SU-DHL-6 (cell line): ENCODE measurements at regions not wholly inside any gene's neighbourhood (a gene's known extent, or its start where the extent isn't known, plus 50 kb on each side); places are given as distances from the start of the nearest gene placed in this dataset.

Source experiments
- H2AFZ ChIP-seq: fragments of 200-600 bp; sonication (generic); 2 replicates; pipeline ENCODE4 v1.6.1; 2014; ENCODE audit warnings: low read depth, mild to moderate bottlenecking, moderate library complexity, mixed read lengths, antibody characterized with exemption, low read length; ENCODE audit not compliant: severe bottlenecking
- H3F3A ChIP-seq: fragments of 200-600 bp; shearing (Covaris generic); 2 replicates; pipeline ENCODE4 v1.6.0; 2016; ENCODE audit warnings: antibody characterized with exemption, mild to moderate bottlenecking; ENCODE audit not compliant: insufficient read depth
- H3K27ac ChIP-seq: fragments of 200-600 bp; sonication (generic); 2 replicates; pipeline ENCODE4 v1.5.1; 2016; ENCODE audit warnings: low read depth, mild to moderate bottlenecking, low read length, moderate library complexity, mixed read lengths
- H3K27me3 ChIP-seq: fragments of 200-600 bp; sonication (generic), shearing (Covaris generic); 2 replicates; pipeline ENCODE4 v1.6.0; 2014; ENCODE audit warnings: mild to moderate bottlenecking, low read length
- H3K36me3 ChIP-seq: fragments of 200-600 bp; sonication (generic); 2 replicates; pipeline ENCODE4 v1.6.1; 2014; ENCODE audit warnings: mild to moderate bottlenecking, low read length, mixed read lengths
- H3K4me2 ChIP-seq: fragments of 300-600, 200-600 bp; shearing (Covaris generic), sonication (generic); 2 replicates; pipeline ENCODE4 v1.6.0; 2014; ENCODE audit warnings: low read length, low read depth, mild to moderate bottlenecking; ENCODE audit not compliant: poor library complexity, severe bottlenecking
- H3K4me3 ChIP-seq: fragments of 200-600 bp; sonication (generic); 2 replicates; pipeline ENCODE4 v1.5.1; 2014; ENCODE audit warnings: antibody characterized with exemption, low read length, mild to moderate bottlenecking, mixed read lengths; ENCODE audit not compliant: insufficient read depth, poor library complexity, severe bottlenecking
- H3K79me2 ChIP-seq: fragments of 200-600 bp; sonication (generic); 2 replicates; pipeline ENCODE4 v1.6.1; 2014; ENCODE audit warnings: mild to moderate bottlenecking, low read length, moderate library complexity; ENCODE audit not compliant: insufficient read depth
- H3K9ac ChIP-seq: fragments of 200-600 bp; sonication (generic); 2 replicates; pipeline ENCODE4 v1.7.0; 2014; ENCODE audit warnings: mild to moderate bottlenecking, low read length
- H3K9me2 ChIP-seq: fragments of 200-600 bp; sonication (generic); replicated peaks from 2 replicates; pipeline ENCODE4 v1.6.1; 2014; ENCODE audit warnings: low read length; ENCODE audit not compliant: insufficient read depth
- H3K9me3 ChIP-seq: fragments of 200-600 bp; sonication (generic); 2 replicates; pipeline ENCODE4 v1.6.1; 2014; ENCODE audit warnings: low read length, mixed read lengths; ENCODE audit not compliant: insufficient read depth
- H4K20me1 ChIP-seq: fragments of 200-600 bp; sonication (generic); 2 replicates; pipeline ENCODE4 v1.6.1; 2014; ENCODE audit warnings: low read depth, mild to moderate bottlenecking, antibody characterized with exemption, low read length, moderate library complexity, mixed read lengths
- EZH2phosphoT487 ChIP-seq: fragments of 200-600 bp; sonication (generic), shearing (Covaris generic); conservative IDR thresholded peaks from 2 replicates; pipeline ENCODE4 v1.6.1; 2018; ENCODE audit warnings: mild to moderate bottlenecking, antibody characterized with exemption, low read length, moderate library complexity, mixed read lengths
- TF ChIP-seq, protein P1 (sequence below): fragments of 200-600 bp; sonication (generic); IDR thresholded peaks from one replicate; pipeline ENCODE4 v1.5.1; 2017; ENCODE audit warnings: antibody characterized with exemption, mild to moderate bottlenecking, low read length, moderate library complexity; ENCODE audit not compliant: insufficient read depth, poor library complexity, severe bottlenecking

DNA sequence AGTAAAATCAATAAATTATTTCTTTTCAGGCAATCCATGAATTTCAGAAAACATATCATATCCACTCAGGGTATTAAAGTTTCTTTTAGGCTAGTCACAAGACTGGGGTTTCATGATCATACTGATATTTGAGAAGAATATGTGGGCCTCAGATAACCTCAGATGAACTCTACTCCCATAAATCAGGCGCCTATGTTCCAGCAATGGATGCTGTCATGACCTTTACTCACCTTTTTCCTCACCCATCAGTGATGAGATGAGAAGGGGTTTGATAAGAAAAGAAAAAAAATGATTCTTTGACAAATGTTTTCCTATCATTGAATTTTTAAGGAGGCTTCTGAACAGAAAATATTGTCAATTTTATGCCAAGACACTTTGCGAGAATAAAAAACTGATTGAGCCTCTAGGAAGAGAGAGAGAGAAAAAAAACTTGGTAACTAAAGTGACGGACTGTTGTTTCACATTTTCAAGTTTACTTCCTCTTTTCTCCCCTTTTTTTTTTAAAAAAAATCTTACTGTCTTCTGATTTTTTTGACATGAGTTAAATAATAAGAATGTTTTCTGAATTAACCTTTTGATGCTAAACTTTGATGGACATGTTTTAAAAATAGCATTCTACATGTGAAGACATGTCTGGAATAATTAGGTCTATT lies 309.1 kb upstream of the MAP2 start:
- TF ChIP-seq, protein P1, sequence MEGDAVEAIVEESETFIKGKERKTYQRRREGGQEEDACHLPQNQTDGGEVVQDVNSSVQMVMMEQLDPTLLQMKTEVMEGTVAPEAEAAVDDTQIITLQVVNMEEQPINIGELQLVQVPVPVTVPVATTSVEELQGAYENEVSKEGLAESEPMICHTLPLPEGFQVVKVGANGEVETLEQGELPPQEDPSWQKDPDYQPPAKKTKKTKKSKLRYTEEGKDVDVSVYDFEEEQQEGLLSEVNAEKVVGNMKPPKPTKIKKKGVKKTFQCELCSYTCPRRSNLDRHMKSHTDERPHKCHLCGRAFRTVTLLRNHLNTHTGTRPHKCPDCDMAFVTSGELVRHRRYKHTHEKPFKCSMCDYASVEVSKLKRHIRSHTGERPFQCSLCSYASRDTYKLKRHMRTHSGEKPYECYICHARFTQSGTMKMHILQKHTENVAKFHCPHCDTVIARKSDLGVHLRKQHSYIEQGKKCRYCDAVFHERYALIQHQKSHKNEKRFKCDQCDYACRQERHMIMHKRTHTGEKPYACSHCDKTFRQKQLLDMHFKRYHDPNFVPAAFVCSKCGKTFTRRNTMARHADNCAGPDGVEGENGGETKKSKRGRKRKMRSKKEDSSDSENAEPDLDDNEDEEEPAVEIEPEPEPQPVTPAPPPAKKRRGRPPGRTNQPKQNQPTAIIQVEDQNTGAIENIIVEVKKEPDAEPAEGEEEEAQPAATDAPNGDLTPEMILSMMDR, result no peak
- TF ChIP-seq EZH2phosphoT487, result no peak
- Histone ChIP-seq H3K79me2 (no peaks in the 10 kb centered on the region), H3K4me3 (no peak overlapping the region), H3F3A (no peaks in the 10 kb centered on the region), H3K9me2 (no peaks in the 10 kb centered on the region), H3K4me2 (no peak overlapping the region), H3K27me3 (no peaks in the 10 kb centered on the region), H2AFZ (no peak overlapping the region), H4K20me1 (no peaks in the 10 kb centered on the region), H3K36me3 (no peaks in the 10 kb centered on the region), H3K27ac (no peak overlapping the region), H3K9ac (no peak overlapping the region), H3K9me3 (no peaks in the 10 kb centered on the region)

DNA sequence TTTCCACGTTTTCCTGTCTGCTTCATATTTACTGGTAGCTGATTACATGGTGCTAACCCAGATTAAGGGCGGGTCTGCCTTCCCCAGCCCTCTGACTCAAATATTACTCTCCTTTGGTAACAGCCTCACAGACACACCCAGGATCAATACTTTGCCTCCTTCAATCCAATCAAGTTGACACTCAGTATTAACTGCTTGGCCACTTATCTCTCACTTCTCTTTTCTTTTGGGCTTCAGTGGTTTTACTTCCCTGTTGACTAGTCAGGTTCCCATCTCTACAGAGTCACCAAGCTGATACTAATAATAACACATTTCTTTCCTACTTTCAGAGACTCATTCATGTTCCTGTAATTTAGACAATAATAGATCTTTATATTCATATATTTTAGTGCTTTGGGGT lies 302.2 kb upstream of the MAP2 start:
- Histone ChIP-seq H2AFZ (no peak overlapping the region), H3K9me3 (no peaks in the 10 kb centered on the region), H3K36me3 (no peaks in the 10 kb centered on the region), H3K9ac (no peak overlapping the region), H4K20me1 (no peaks in the 10 kb centered on the region), H3K27ac (no peak overlapping the region), H3K9me2 (no peaks in the 10 kb centered on the region), H3K79me2 (no peaks in the 10 kb centered on the region), H3K4me3 (no peak overlapping the region), H3K4me2 (no peak overlapping the region), H3F3A (no peaks in the 10 kb centered on the region), H3K27me3 (no peaks in the 10 kb centered on the region)
- no peak for TF ChIP-seq EZH2phosphoT487
- TF ChIP-seq, protein P1, result no peak

DNA sequence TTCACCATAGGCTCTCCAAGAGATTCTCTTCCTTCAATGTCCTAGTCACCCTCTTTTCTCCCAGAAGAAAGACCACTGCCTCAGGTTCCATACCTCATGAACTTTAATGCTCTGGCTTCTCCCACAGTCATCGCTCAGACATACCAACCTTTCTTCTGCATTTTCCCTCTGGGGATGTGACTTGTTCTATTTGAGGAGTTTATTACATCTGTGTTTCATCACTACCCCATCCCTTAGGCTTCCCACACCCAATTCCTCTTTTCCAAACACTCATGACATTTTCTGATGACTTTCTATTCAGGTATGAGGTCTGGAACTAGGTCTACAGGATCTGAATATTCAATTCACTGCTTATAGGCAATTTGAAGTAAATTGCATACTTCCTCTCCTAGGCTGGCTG lies 298.6 kb upstream of the MAP2 start:
- no peaks in the 10 kb centered on the region for H3K27me3 ChIP-seq
- H3K9me2 ChIP-seq, result no peaks in the 10 kb centered on the region
- no peak for TF ChIP-seq EZH2phosphoT487
- TF ChIP-seq, protein P1, result no peak
- H3K36me3 ChIP-seq, result no peaks in the 10 kb centered on the region
- H3K9ac ChIP-seq, result no peak overlapping the region
- no peaks in the 10 kb centered on the region for H4K20me1 ChIP-seq
- no peaks in the 10 kb centered on the region for H3K9me3 ChIP-seq
- no peaks in the 10 kb centered on the region for H3K79me2 ChIP-seq
- H2AFZ ChIP-seq, result no peak overlapping the region
- no peak overlapping the region for H3K4me2 ChIP-seq
- no peak overlapping the region for H3K27ac ChIP-seq
- H3K4me3 ChIP-seq, result no peak overlapping the region
- no peaks in the 10 kb centered on the region for H3F3A ChIP-seq
